HepG2 (cell line): ENCODE measurements at regions not wholly inside any gene's neighbourhood (a gene's known extent, or its start where the extent isn't known, plus 50 kb on each side); places are given as distances from the start of the nearest gene placed in this dataset.

Source experiments
- ATAC-seq: fragments of 200-7000 bp; cut with Tn5 transposase; 3 replicates; pipeline ENCODE4 v1.9.1; 2020; ENCODE audit warnings: mild to moderate bottlenecking, moderate library complexity
- BruUV-seq: library from RNA; stranded (reverse); fragments of 400-500 nt; replicated peaks from 2 replicates; lab custom pipeline; 2021; lab: Mats Ljungman, UMichigan
- CTCF ChIA-PET: fragments of 300-600 bp; formaldehyde crosslinking; extraction: SDS; loops from one replicate; lab custom pipeline; 2021; ENCODE audit warnings: low total read pairs, inconsistent platforms, low intra/inter-chr PET ratio; lab: Yijun Ruan, JAX
- POLR2A ChIA-PET: fragments of 350-600 bp; sonication (Branson Sonifier 250); formaldehyde crosslinking; loops from one replicate; lab custom pipeline; 2020; ENCODE audit warnings: antibody characterized with exemption, inconsistent platforms; lab: Yijun Ruan, JAX
- DNase-seq: peaks from one replicate; pipeline ENCODE4 v3.0.0-alpha.2; 2015; ENCODE audit warnings: low spot score
- FAIRE-seq: peaks from 3 replicates; lab custom pipeline; 2011; peaks lifted over from hg19 to GRCh38; lab: Jason Lieb, UNC
- H2AFZ ChIP-seq: one replicate; pipeline ENCODE4 v1.6.1; 2011; ENCODE audit warnings: low read length, inconsistent platforms
- H3K27ac ChIP-seq: fragments of 300-600 bp; 3 replicates; pipeline ENCODE4 v1.8.0; 2011; ENCODE audit warnings: mixed run types, mild to moderate bottlenecking, mixed read lengths, low read length, inconsistent platforms; ENCODE audit not compliant: insufficient read depth; ENCODE audit errors: extremely low read length
- H3K27me3 ChIP-seq, 2 experiments: fragments of 200-600 bp in 1 of 2; 2 replicates in 1 of 2; 3 replicates in 1 of 2; pipeline versions ENCODE4 v1.6.0 to v1.8.0; 2011; ENCODE audit warnings: low read length in 2 of 2, mild to moderate bottlenecking in 2 of 2, moderate library complexity in 2 of 2, inconsistent platforms in 1 of 2; ENCODE audit not compliant: insufficient read depth in 2 of 2, control insufficient read depth in 1 of 2
- H3K36me3 ChIP-seq, 2 experiments: fragments of 200-600 bp in 1 of 2; replicated peaks in 1 of 2; 2 replicates in 1 of 2; 3 replicates in 1 of 2; pipeline versions ENCODE4 v1.5.1 to v1.8.0; 2011; ENCODE audit warnings: low read length in 2 of 2, inconsistent platforms in 1 of 2; ENCODE audit not compliant: insufficient read depth in 2 of 2, control insufficient read depth in 1 of 2
- H3K4me1 ChIP-seq: 2 replicates; pipeline ENCODE4 v1.5.1; 2012; ENCODE audit warnings: low read length, inconsistent platforms; ENCODE audit not compliant: insufficient read depth
- H3K4me2 ChIP-seq: 2 replicates; pipeline ENCODE4 v1.6.0; 2011; ENCODE audit warnings: low read depth, low read length, inconsistent platforms
- H3K4me3 ChIP-seq, 3 experiments: fragments of 200-600 bp in 1 of 3; sonication (generic), shearing (Covaris generic) in 1 of 3; replicated peaks in 1 of 3; 2 replicates each; pipeline ENCODE4 v1.5.1; 2011 to 2016; ENCODE audit warnings: low read length in 3 of 3, inconsistent platforms in 2 of 3, low read depth in 2 of 3, mild to moderate bottlenecking in 2 of 3, control low read depth in 1 of 3, mixed read lengths in 1 of 3; ENCODE audit not compliant: insufficient read depth in 1 of 3
- H3K79me2 ChIP-seq: one replicate; pipeline ENCODE4 v1.6.1; 2011; ENCODE audit warnings: low read length, inconsistent platforms; ENCODE audit not compliant: insufficient read depth
- H3K9ac ChIP-seq: 2 replicates; pipeline ENCODE4 v1.6.0; 2011; ENCODE audit warnings: mild to moderate bottlenecking, low read depth, low read length, inconsistent platforms; ENCODE audit not compliant: insufficient read depth
- H3K9me3 ChIP-seq: 2 replicates; pipeline ENCODE4 v1.5.1; 2012; ENCODE audit warnings: mild to moderate bottlenecking, low read length
- H4K20me1 ChIP-seq: 2 replicates; pipeline ENCODE4 v1.6.0; 2011; ENCODE audit warnings: inconsistent platforms, mild to moderate bottlenecking, low read length, moderate library complexity; ENCODE audit not compliant: insufficient read depth
- CBFB ChIP-seq: sonication (generic); formaldehyde crosslinking; IDR thresholded peaks from 2 replicates; pipeline ENCODE4 v1.4.0; 2020; ENCODE audit warnings: missing genetic modification reagents
- EP300 ChIP-seq, 3 experiments: sonication (generic) in 1 of 3; formaldehyde crosslinking in 1 of 3; IDR thresholded peaks; 2 replicates each; pipeline versions ENCODE4 v1.5.1 to v1.6.1; 2011 to 2020; ENCODE audit warnings: low read depth in 2 of 3, low read length in 2 of 3, borderline replicate concordance in 1 of 3, improper control_type of control experiment in 1 of 3, mild to moderate bottlenecking in 1 of 3, missing genetic modification reagents in 1 of 3, moderate library complexity in 1 of 3
- FLYWCH1 ChIP-seq: sonication (generic); formaldehyde crosslinking; IDR thresholded peaks from 2 replicates; pipeline ENCODE4 v1.8.1; 2023; ENCODE audit warnings: mild to moderate bottlenecking, missing genetic modification reagents
- HES4 ChIP-seq: sonication (generic); formaldehyde crosslinking; IDR thresholded peaks from 2 replicates; pipeline ENCODE4 v1.9.0; 2021; ENCODE audit warnings: mild to moderate bottlenecking, missing genetic modification reagents, borderline replicate concordance
- MBNL3 ChIP-seq: fragments of 250-450 bp; sonication (Bioruptor Pico); conservative IDR thresholded peaks from 2 replicates; pipeline ENCODE4 v1.8.0; 2022; ENCODE audit warnings: mild to moderate bottlenecking, inconsistent platforms
- MYNN ChIP-seq: sonication (generic); formaldehyde crosslinking; IDR thresholded peaks from 2 replicates; pipeline ENCODE4 v1.4.0; 2020; ENCODE audit warnings: mild to moderate bottlenecking, low read depth, missing genetic modification reagents
- NFKB2 ChIP-seq: sonication (generic); formaldehyde crosslinking; IDR thresholded peaks from 2 replicates; pipeline ENCODE4 v1.4.0; 2020; ENCODE audit warnings: missing genetic modification reagents, borderline replicate concordance
- ZFP1 ChIP-seq: IDR thresholded peaks from 2 replicates; pipeline ENCODE4 v1.6.1; 2016
- ZNF543 ChIP-seq: sonication (generic); formaldehyde crosslinking; IDR thresholded peaks from 2 replicates; pipeline ENCODE4 v1.4.0; 2020; ENCODE audit warnings: mild to moderate bottlenecking, missing genetic modification reagents
- ZNF552 ChIP-seq: sonication (generic); formaldehyde crosslinking; IDR thresholded peaks from 2 replicates; pipeline ENCODE4 v1.9.0; 2022; ENCODE audit warnings: missing genetic modification reagents, mild to moderate bottlenecking, borderline replicate concordance
- ZNF777 ChIP-seq: sonication (generic); formaldehyde crosslinking; IDR thresholded peaks from 2 replicates; pipeline ENCODE4 v1.4.0; 2020; ENCODE audit warnings: missing genetic modification reagents
- WGBS: methylation state at CpG from one replicate; pipeline ENCODE4 v1.1.6; 2017; ENCODE audit warnings: low lambda C conversion rate; 5-methylcytosine and 5-hydroxymethylcytosine counted together
- in situ Hi-C: cut with HindIII; loops from 2 replicates; pipeline ENCODE4 v1.10.0; 2017; ENCODE audit warnings: low pct_unique_long_range_greater_than_20kb; ENCODE audit not compliant: extremely low pct_ligation_motif_present
- intact Hi-C: fragments of 100-400 bp; cut with micrococcal nuclease; formaldehyde crosslinking; loops from one replicate; pipeline ENCODE4 v1.10.0; 2022; ENCODE audit not compliant: unreplicated experiment
- TF ChIP-seq, protein P1 (sequence below), 2 experiments: sonication (generic) in 1 of 2; formaldehyde crosslinking in 1 of 2; IDR thresholded peaks; 2 replicates each; pipeline versions ENCODE4 v1.5.1 to v1.6.1; 2011 to 2020; ENCODE audit warnings: borderline replicate concordance in 1 of 2, low read depth in 1 of 2, low read length in 1 of 2, mild to moderate bottlenecking in 1 of 2, missing genetic modification reagents in 1 of 2, moderate library complexity in 1 of 2

DNA sequence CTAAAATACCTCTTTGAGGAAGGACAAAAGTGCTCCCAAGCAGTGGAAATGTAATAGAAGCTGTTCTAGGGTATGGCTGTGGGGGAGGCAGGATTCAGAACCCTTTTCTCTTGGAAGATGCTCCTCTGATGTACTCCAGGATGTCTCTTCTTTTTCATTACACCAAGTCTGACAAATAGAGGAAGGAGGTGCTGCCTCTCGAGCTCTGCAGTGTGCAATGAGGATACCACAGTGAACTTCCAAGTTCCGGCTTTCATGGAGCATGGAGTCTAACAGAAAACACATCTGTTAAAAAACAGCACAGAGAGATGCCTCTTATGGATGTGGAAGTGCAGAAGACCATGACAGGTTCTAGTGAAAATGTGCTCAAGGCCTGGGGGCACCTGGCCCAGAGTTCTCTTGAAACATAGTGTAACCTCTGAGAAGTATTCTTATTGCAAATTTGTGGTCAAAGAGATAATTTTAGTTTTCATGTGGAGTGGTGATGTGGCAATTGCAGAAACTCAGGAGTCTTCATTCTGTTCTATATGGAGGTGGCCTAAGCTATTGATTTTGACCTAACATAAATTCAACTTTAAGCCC, 362.0 kb upstream of the CITED2 start (continued):
- TF ChIP-seq NFKB2 (CRISPR knock-in tag), result no peak
- TF ChIP-seq EP300 (IDR thresholded peaks at IDR 0.05; ENCODE audit: low read depth in 2 of 2, low read length in 2 of 2), result no peak
- TF ChIP-seq EP300 (CRISPR knock-in tag; IDR thresholded peaks at IDR 0.05; ENCODE audit: borderline replicate concordance), result no peak
- no peak for TF ChIP-seq FLYWCH1 (CRISPR knock-in tag)

DNA sequence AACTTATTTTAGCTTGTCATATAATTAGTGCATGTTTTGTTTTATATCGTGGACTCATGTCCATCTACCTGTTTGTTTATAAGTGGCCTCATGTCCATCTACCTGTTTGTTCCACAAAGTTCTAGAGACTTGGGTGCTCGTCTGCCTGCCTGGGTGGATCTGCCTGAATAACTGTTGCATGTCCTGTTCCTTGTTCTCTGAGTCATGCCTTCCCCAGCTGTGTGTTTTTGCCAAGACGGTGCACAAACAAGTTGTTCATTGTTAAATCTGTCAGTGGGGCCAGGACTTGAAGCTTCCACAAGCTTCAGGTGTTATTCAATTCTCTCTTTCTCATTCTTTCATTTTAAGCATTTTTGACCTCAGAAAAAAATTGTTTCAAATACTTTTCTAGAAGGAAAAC, 358.0 kb upstream of the CITED2 start:
- TF ChIP-seq MBNL3 (CRISPR knock-in tag) (no peak), ZFP1 (no peak), ZNF777 (CRISPR knock-in tag) (no peak), CBFB (CRISPR knock-in tag) (no peak), HES4 (CRISPR knock-in tag) (no peak), ZNF552 (CRISPR knock-in tag) (no peak), MYNN (CRISPR knock-in tag) (no peak), ZNF543 (CRISPR knock-in tag) (no peak)
- TF ChIP-seq, protein P1, sequence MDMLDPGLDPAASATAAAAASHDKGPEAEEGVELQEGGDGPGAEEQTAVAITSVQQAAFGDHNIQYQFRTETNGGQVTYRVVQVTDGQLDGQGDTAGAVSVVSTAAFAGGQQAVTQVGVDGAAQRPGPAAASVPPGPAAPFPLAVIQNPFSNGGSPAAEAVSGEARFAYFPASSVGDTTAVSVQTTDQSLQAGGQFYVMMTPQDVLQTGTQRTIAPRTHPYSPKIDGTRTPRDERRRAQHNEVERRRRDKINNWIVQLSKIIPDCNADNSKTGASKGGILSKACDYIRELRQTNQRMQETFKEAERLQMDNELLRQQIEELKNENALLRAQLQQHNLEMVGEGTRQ (IDR thresholded peaks at IDR 0.05; ENCODE audit: low read depth, low read length), result no peak
- TF ChIP-seq, protein P1 (CRISPR knock-in tag; IDR thresholded peaks at IDR 0.05; ENCODE audit: borderline replicate concordance), result no peak
- Histone ChIP-seq H3K36me3 (no peaks in the 10 kb centered on the region), H3K9ac (no peak overlapping the region), H2AFZ (no peak overlapping the region), H3K4me3 (no peak overlapping the region), H3K4me2 (no peak overlapping the region), H3K27ac (no peak overlapping the region), H3K4me1 (no peaks in the 10 kb centered on the region), H3K79me2 (no peaks in the 10 kb centered on the region), H3K27me3 (no peaks in the 10 kb centered on the region), H3K9me3 (no peaks in the 10 kb centered on the region), H4K20me1 (no peaks in the 10 kb centered on the region)
- BruUV-seq, result no TSS peak
- ATAC-seq, result no peak
- 4% methylated on average over 3 of the region's 3 CpGs for WGBS
- ChIA-PET POLR2A (no interaction called here), CTCF (no interaction called here)
- DNase-seq, result no peak
- FAIRE-seq, result no peak
- in situ Hi-C loops (no loop called here), intact Hi-C loops (no loop called here)
